Neural cell (in vitro differentiated cells): ENCODE measurements at regions not wholly inside any gene's neighbourhood (a gene's known extent, or its start where the extent isn't known, plus 50 kb on each side); places are given as distances from the start of the nearest gene placed in this dataset.

Experiments used
- H2AFZ ChIP-seq: fragments of 200-600, 300-800 bp; sonication (generic), shearing (Covaris generic); 2 replicates; pipeline ENCODE4 v1.6.0; 2014; ENCODE audit warnings: low read depth, mild to moderate bottlenecking, antibody characterized with exemption, low read length, moderate library complexity
- H3F3A ChIP-seq: fragments of 200-600 bp; shearing (Covaris generic); 2 replicates; pipeline ENCODE4 v1.6.1; 2016; ENCODE audit warnings: mild to moderate bottlenecking, moderate library complexity, mixed read lengths, antibody characterized with exemption, low read length; ENCODE audit not compliant: insufficient read depth, poor library complexity, severe bottlenecking
- H3K27ac ChIP-seq: fragments of 200-600, 300-800 bp; sonication (generic), shearing (Covaris generic); 2 replicates; pipeline ENCODE4 v1.5.1; 2014; ENCODE audit warnings: mild to moderate bottlenecking, low read length, moderate library complexity
- H3K27me3 ChIP-seq: fragments of 300-800, 200-600 bp; sonication (generic), shearing (Covaris generic); 2 replicates; pipeline ENCODE4 v1.6.0; 2014; ENCODE audit warnings: mild to moderate bottlenecking, low read depth, low read length, moderate library complexity; ENCODE audit not compliant: insufficient read depth
- H3K36me3 ChIP-seq: fragments of 300-800, 200-600 bp; sonication (generic), shearing (Covaris generic); 2 replicates; pipeline ENCODE4 v1.5.1; 2014; ENCODE audit warnings: mild to moderate bottlenecking, antibody characterized with exemption, low read length, moderate library complexity; ENCODE audit not compliant: insufficient read depth
- H3K4me2 ChIP-seq: fragments of 300-800, 200-600 bp; sonication (generic), shearing (Covaris generic); 2 replicates; pipeline ENCODE4 v1.6.0; 2014; ENCODE audit warnings: mild to moderate bottlenecking, low read length
- H3K4me3 ChIP-seq: fragments of 300-800, 200-600 bp; sonication (generic), shearing (Covaris generic); 2 replicates; pipeline ENCODE4 v1.5.1; 2014; ENCODE audit warnings: mild to moderate bottlenecking, low read length, moderate library complexity
- H3K79me2 ChIP-seq: fragments of 200-600 bp; shearing (Covaris generic); replicated peaks from 2 replicates; pipeline ENCODE4 v1.6.0; 2014; ENCODE audit warnings: mild to moderate bottlenecking, low read length, moderate library complexity; ENCODE audit not compliant: insufficient read depth
- H3K9ac ChIP-seq: fragments of 300-800, 200-600 bp; sonication (generic), shearing (Covaris generic); 2 replicates; pipeline ENCODE4 v1.6.1; 2016; ENCODE audit warnings: mild to moderate bottlenecking, low read length, mixed read lengths
- H3K9me2 ChIP-seq: fragments of 200-600 bp; shearing (Covaris generic); 2 replicates; pipeline ENCODE4 v1.6.1; 2016; ENCODE audit warnings: mild to moderate bottlenecking, low read length, mixed read lengths; ENCODE audit not compliant: insufficient read depth
- H3K9me3 ChIP-seq: fragments of 200-600, 300-800 bp; sonication (generic), shearing (Covaris generic); 2 replicates; pipeline ENCODE4 v1.6.1; 2016; ENCODE audit warnings: mild to moderate bottlenecking, mixed run types, low read length, moderate library complexity, mixed read lengths
- H4K20me1 ChIP-seq: fragments of 200-600 bp; shearing (Covaris generic); 2 replicates; pipeline ENCODE4 v1.6.1; 2016; ENCODE audit warnings: mild to moderate bottlenecking, mixed run types; ENCODE audit not compliant: insufficient read depth
- CTCF ChIP-seq: fragments of 450-650 bp; IDR thresholded peaks from 2 replicates; pipeline ENCODE4 v1.5.1; 2014; ENCODE audit warnings: antibody characterized with exemption, mild to moderate bottlenecking, moderate library complexity; ENCODE audit not compliant: poor library complexity, severe bottlenecking
- EP300 ChIP-seq: fragments of 450-650 bp; conservative IDR thresholded peaks from 2 replicates; pipeline ENCODE4 v1.6.1; 2014; ENCODE audit warnings: antibody characterized with exemption, mild to moderate bottlenecking, moderate library complexity; ENCODE audit not compliant: poor library complexity, severe bottlenecking
- EZH2 ChIP-seq: fragments of 200-600, 300-800 bp; shearing (Covaris generic), sonication (generic); IDR thresholded peaks from 2 replicates; pipeline ENCODE4 v1.6.1; 2014; ENCODE audit warnings: antibody characterized with exemption, low read length, borderline replicate concordance, mild to moderate bottlenecking; ENCODE audit not compliant: insufficient read depth, poor library complexity, severe bottlenecking
- MXI1 ChIP-seq: fragments of 450-650 bp; conservative IDR thresholded peaks from 2 replicates; pipeline ENCODE4 v1.6.1; 2014; ENCODE audit warnings: antibody characterized with exemption, mild to moderate bottlenecking; ENCODE audit not compliant: poor library complexity, severe bottlenecking
- POLR2AphosphoS5 ChIP-seq: IDR thresholded peaks from 2 replicates; pipeline ENCODE4 v1.6.1; 2012
- RAD21 ChIP-seq: fragments of 450-650 bp; conservative IDR thresholded peaks from 2 replicates; pipeline ENCODE4 v1.6.1; 2014; ENCODE audit warnings: antibody characterized with exemption, mild to moderate bottlenecking, moderate library complexity
- SMC3 ChIP-seq: fragments of 450-650 bp; conservative IDR thresholded peaks from 2 replicates; pipeline ENCODE4 v1.6.1; 2014; ENCODE audit warnings: antibody characterized with exemption, mild to moderate bottlenecking, moderate library complexity; ENCODE audit not compliant: poor library complexity
- TAF1 ChIP-seq: IDR thresholded peaks from 2 replicates; pipeline ENCODE4 v1.6.1; 2012; ENCODE audit warnings: low read depth
- TF ChIP-seq, protein P1 (sequence below): IDR thresholded peaks from 2 replicates; pipeline ENCODE4 v1.6.1; 2012; ENCODE audit warnings: borderline replicate concordance

DNA sequence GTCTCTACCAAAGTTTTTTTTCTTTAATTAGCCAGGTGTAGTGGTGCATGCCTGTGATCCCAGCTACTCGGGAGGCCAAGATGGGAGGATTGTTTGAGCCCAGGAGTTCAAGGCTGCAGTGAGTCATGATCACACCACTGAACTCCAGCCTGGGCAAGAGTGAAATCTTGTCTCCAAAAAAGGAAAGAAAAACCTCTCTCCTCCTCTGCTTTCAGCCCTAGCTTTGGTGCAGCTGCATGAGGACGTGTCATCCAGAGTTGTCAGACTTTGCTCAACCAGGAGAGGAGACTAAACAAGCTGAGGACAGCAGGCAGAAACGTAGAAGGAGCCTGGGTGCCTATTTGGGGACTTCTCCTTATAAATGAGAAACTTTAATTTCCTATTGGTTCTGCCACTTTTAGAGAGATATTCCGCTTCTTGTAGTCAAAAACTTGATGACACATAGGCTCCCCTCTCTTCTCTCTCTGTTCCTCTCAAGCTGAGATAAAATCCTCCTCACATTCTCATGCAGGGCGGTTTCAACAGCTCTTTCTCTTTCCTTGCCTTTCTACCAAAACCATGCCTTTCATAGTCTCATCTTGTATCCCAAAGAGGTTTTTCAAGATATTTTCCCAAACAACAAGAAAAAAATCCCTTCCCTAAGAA, 205.4 kb downstream of the ARHGAP12 start:
- H3K9ac ChIP-seq = no peak overlapping the region
- H3K27ac ChIP-seq = no peak overlapping the region
- TF ChIP-seq TAF1 = no peak
- TF ChIP-seq POLR2AphosphoS5 = no peak
- no peak for TF ChIP-seq EP300
- no peak for TF ChIP-seq SMC3
- TF ChIP-seq RAD21 = no peak
- no peak for TF ChIP-seq CTCF
- no peak for TF ChIP-seq EZH2
- no peaks in the 10 kb centered on the region for H3F3A ChIP-seq
- no peaks in the 10 kb centered on the region for H4K20me1 ChIP-seq
- no peak overlapping the region for H2AFZ ChIP-seq
- no peaks in the 10 kb centered on the region for H3K79me2 ChIP-seq
- H3K27me3 ChIP-seq = no peaks in the 10 kb centered on the region
- H3K9me2 ChIP-seq = no peaks in the 10 kb centered on the region
- H3K9me3 ChIP-seq = peaks cover 4% of the 10 kb centered on the region
- no peaks in the 10 kb centered on the region for H3K36me3 ChIP-seq
- H3K4me3 ChIP-seq = no peak overlapping the region
- H3K4me2 ChIP-seq = no peak overlapping the region

DNA sequence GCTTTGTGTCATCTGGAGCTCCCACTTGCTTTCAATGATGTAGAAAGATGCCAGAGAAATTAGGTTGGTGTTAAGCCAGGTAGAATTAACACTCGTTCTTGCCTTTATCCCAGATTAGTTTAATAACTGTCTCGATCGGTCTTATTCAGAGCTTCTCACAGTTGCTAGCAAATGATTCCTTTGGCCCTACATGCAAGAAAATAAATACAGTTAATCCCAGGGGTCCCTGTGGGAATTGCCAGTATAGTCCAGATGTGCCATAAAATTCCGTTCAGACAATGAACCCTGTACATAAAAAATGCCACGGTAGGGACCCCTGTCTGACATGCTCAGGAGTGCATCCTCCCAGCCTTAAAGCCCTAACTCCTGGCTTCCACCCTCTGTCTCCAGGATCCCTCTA, 207.5 kb downstream of the ARHGAP12 start:
- H3K9me2 ChIP-seq = no peaks in the 10 kb centered on the region
- H2AFZ ChIP-seq = no peak overlapping the region
- no peak overlapping the region for H3K27ac ChIP-seq
- H3K9ac ChIP-seq = no peak overlapping the region
- H4K20me1 ChIP-seq = no peaks in the 10 kb centered on the region
- H3K9me3 ChIP-seq = peaks cover 4% of the 10 kb centered on the region
- H3K27me3 ChIP-seq = no peaks in the 10 kb centered on the region
- H3F3A ChIP-seq = no peaks in the 10 kb centered on the region
- no peaks in the 10 kb centered on the region for H3K79me2 ChIP-seq
- H3K4me3 ChIP-seq = no peak overlapping the region
- TF ChIP-seq EP300 = no peak
- no peak for TF ChIP-seq RAD21
- TF ChIP-seq, protein P1, sequence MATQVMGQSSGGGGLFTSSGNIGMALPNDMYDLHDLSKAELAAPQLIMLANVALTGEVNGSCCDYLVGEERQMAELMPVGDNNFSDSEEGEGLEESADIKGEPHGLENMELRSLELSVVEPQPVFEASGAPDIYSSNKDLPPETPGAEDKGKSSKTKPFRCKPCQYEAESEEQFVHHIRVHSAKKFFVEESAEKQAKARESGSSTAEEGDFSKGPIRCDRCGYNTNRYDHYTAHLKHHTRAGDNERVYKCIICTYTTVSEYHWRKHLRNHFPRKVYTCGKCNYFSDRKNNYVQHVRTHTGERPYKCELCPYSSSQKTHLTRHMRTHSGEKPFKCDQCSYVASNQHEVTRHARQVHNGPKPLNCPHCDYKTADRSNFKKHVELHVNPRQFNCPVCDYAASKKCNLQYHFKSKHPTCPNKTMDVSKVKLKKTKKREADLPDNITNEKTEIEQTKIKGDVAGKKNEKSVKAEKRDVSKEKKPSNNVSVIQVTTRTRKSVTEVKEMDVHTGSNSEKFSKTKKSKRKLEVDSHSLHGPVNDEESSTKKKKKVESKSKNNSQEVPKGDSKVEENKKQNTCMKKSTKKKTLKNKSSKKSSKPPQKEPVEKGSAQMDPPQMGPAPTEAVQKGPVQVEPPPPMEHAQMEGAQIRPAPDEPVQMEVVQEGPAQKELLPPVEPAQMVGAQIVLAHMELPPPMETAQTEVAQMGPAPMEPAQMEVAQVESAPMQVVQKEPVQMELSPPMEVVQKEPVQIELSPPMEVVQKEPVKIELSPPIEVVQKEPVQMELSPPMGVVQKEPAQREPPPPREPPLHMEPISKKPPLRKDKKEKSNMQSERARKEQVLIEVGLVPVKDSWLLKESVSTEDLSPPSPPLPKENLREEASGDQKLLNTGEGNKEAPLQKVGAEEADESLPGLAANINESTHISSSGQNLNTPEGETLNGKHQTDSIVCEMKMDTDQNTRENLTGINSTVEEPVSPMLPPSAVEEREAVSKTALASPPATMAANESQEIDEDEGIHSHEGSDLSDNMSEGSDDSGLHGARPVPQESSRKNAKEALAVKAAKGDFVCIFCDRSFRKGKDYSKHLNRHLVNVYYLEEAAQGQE = no peak
- no peak for TF ChIP-seq MXI1
- TF ChIP-seq TAF1 = no peak
- TF ChIP-seq CTCF = no peak
- TF ChIP-seq POLR2AphosphoS5 = no peak
- TF ChIP-seq EZH2 = no peak
- no peak for TF ChIP-seq SMC3
- H3K36me3 ChIP-seq = no peaks in the 10 kb centered on the region
- H3K4me2 ChIP-seq = no peak overlapping the region
